GM19043 (cell line): ENCODE measurements at regions not wholly inside any gene's neighbourhood (a gene's known extent, or its start where the extent isn't known, plus 50 kb on each side); places are given as distances from the start of the nearest gene placed in this dataset.
"Not testable (repeated sequence)": the region's sequence is repeated elsewhere in the genome, so short reads cannot be mapped to it uniquely, and the experiment has no call there.

ENCODE experiments used
- ATAC-seq: cut with Tn5 transposase; IDR thresholded peaks from one replicate; pipeline ENCODE4 v1.9.1; 2021; ENCODE audit warnings: low read depth; ENCODE audit not compliant: unreplicated experiment

DNA sequence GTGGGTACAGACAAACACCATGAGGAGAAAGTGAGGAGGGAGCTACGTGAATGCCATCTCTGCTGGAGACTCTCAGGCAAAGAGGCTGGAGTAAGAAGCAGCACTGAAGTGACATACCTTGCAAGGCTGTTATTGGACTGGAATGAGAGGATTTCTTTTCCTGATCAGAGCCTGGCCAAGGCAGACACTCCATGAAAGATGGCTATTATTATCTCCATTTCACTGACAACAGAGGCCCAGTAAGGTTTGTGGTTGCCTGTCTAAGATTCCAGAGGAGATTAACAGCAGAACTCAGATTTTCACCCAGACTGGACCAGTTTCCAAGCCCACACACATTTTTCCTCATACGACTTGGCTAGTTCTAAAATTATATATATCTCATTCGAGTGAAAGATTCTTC is 162.0 kb upstream of the EOLA2 start:
- ATAC-seq = no peak

DNA sequence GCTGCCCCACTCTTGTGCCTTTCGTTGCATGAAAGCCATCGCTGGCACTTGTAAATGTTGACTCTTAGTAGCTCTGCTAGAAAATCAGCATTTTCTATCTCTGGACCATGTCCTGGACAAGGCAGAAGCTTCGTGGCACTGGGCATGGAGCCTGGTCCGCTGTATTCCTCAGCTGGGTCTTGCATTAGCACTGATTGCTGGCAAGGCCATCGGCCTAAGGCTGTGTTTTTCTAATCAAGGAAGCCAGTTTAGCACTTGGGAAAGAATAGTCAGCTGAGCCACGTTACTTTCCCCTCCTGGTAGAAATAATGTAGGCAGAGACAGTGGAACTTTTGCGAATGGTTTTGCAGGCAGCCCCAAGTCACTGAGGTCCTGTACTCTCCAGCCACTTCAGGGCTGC is 180.2 kb upstream of the EOLA2 start:
- no peak for ATAC-seq

DNA sequence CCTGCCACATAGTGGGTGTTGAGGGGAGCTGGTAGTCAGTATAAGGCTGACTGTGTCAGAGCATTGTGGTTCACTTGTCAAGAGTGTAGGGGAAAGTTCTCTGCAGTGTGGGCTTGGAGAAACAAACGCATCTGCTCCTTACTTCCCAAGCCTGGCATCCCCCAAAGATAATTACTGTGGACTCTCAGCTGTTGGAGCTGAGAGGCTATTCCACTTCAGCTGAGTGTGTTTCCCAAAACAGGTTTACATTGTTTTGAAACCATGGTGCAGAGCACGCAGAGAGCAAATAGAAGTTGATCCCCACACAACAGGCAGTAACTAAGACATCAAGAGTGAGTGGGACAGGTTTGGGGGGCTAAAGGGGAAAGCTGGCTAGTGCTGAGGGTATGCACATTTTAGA is 181.0 kb upstream of the EOLA2 start:
- ATAC-seq = no peak

DNA sequence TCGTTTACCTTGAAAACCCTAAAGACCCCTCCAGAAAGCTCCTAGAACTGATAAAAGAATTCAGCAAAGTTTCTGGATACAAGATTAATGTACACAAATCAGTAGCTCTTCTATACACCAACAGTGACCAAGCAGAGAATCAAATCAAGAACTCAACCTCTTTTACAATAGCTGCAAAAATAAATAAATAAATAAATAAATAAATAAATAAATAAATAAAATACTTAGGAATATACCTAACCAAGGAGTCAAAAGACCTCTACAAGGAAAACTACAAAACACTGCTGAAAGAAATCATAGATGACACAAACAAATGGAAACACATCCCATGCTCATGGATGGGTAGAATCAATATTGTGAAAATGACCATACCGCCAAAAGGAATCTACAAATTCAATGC is 186.8 kb upstream of the EOLA2 start:
- ATAC-seq = not testable (repeated sequence)

DNA sequence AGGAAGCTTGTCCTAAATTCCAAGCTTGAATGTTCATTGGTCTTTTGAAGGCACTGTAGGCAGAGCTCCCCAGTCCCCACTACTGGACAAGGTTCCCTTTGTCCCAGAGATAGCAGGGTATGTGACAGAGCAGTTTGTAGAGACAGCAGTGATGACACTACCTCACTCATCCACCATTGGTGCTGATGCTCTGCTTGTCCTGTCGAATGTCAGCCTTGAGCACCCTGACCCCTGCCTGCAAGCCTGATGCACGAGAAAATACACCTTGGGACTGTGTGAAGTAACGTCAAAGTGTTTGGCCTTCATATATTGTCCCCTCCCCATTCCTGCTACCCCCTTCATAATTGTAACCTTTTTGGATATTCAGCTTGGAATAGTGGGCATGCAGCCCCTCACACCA is 188.9 kb upstream of the EOLA2 start:
- no peak for ATAC-seq

GRCh38 chrX:150143721-150144440 is 205.6 kb upstream of the EOLA2 start:
- no peak for ATAC-seq

- ATAC-seq = no peak
Observed at GRCh38 chrX:150146271-150146896, 208.1 kb upstream of the EOLA2 start.

- no peak for ATAC-seq
Observed at GRCh38 chrX:150148749-150149672, 210.7 kb upstream of the EOLA2 start.

DNA sequence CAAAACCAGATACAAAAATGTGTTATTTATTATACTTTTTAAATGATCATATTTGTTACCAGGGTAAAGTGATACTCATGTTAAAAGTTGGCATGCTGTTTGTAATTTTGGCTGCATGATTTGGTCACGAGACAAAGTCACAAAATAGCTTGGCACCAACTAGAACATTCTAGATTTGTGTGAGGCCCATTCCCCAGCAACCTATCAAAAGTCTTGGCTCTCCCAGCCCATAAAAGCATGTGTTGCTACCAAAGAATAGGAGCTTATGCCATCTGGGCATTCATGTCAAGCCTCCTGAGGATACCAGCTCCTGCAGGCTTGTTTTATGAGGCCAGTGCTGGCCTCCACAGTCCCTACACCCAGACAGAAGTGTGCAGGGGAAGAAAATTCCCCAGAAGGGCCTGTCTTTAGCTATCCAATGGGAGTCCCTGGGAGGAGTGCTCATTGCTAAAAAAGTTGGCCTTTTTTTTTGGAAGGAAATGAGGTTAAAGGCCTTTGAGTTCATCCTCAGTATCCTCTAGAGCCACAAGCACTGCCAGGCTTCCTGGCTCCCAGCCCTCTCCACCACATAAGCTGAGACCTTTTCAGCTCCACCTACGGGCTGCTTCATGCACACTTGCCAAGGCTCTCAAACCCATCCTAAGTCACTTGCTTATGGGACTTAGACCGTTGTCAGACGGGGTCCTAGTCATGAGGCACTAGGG is 211.9 kb upstream of the EOLA2 start:
- no peak for ATAC-seq

- ATAC-seq = no peak
Observed at GRCh38 chrX:150150780-150151125, 212.4 kb upstream of the MAMLD1 start.

GRCh38 chrX:150152036-150152435 is 211.1 kb upstream of the MAMLD1 start:
- ATAC-seq = no peak

GRCh38 chrX:150152546-150152945 is 210.6 kb upstream of the MAMLD1 start:
- no peak for ATAC-seq

DNA sequence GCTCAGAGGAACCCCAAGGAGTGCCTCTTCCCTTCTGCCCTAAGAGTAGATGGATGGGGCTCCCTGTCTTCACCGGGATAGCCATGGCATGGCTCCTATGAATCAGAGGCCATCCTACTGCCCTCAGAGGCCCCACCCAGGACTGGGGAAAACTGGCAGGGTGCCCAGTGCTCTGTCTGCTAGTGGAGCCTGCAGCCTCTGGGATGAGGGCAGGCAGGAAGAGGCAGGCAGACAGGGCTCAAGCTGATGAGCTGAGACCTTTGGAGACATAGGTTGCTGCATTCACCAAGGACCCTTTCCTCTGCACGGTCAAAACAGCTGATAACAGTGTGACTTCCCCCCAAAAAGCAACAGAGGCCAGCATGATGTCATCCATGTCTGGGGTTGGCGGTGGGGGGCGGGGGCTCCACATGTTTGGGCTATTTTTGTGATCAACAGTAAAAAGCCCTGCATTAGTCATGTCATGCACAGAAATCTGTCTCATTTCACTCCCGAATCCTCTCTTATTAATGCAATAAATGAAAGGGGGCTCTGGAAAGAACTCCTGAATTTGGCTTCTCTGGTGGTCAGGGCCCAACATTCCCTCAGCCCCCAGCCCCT is 207.6 kb upstream of the MAMLD1 start:
- no peak for ATAC-seq

DNA sequence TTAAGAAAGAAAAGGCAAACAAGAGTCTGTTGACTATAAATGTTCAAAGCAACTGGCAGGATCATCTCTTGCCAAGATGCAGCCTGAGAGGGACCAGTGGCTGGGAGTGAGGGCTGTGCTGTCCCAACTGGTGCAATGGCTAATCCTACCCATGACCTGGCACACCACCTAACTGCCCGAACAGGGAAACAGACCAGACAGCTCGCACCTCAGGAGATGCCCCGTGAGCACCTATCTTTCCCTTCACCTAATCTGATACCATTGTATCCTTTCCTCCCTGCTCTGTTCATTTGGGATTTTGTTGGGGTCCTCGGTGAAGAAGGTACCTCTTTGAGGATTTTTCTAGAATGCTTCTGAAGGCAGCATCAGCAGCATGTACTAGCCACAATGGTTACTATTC is 206.5 kb upstream of the MAMLD1 start:
- ATAC-seq = no peak

GRCh38 chrX:150157291-150157690 is 205.8 kb upstream of the MAMLD1 start:
- no peak for ATAC-seq

DNA sequence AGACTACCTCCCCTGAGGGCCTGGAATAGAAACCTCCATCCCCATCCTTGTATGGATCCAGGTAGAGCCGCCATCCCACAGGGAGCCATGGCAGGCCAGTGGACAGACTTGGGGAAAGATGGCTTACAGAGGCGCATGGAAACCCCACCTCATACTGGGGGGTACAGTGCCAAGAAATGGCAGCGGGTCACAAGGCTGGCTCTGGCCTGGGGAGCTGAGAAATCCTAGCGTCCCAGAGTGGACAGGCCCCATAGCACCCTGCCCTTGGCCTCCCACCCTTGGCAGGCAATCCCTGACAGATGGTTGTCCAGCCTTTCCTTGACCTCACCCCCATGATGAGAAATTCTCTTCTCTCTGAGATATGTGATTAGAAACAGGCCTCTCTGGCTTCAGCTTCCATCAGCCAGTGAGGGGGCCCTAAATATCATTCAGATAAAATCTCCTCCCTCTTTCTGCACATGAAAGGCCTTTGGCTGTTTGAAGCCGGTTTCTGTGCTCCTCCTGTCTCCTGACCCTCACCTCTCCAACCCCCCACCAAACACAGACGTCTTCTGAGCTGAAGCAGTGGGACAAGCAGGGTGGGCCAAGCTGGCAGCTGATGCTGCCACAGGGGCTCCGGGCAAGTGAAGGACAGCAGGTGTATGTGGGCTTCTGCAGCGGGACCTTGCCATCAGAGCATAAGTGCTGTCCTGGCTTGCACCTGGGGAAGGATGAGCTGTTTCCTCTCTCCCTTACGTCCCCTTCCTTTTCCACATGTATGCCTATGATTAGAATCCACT is 204.4 kb upstream of the MAMLD1 start:
- ATAC-seq = no peak

GRCh38 chrX:150159537-150159936 is 203.6 kb upstream of the MAMLD1 start:
- ATAC-seq = no peak

- no peak for ATAC-seq
Observed at GRCh38 chrX:150160656-150161055, 202.5 kb upstream of the MAMLD1 start.

DNA sequence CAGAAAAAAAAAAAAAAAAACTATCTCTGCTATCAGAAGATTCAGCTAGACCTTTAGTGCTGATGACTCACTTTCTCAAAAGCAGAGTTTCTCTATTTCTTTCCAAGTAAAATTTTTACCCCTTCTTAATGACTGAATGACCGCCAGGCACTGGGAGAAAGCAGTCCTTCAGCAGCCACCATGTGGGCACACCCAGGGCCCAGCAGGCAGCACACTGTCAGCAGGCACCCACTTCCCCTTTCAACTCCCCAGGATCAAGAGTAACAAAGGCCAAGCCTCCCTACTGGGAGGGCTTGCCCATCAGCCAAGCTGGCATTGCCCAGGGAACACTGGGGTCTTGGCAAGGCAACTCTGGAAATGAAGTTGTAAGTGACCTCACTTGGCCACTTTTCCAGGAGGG is 201.9 kb upstream of the MAMLD1 start:
- ATAC-seq = no peak

DNA sequence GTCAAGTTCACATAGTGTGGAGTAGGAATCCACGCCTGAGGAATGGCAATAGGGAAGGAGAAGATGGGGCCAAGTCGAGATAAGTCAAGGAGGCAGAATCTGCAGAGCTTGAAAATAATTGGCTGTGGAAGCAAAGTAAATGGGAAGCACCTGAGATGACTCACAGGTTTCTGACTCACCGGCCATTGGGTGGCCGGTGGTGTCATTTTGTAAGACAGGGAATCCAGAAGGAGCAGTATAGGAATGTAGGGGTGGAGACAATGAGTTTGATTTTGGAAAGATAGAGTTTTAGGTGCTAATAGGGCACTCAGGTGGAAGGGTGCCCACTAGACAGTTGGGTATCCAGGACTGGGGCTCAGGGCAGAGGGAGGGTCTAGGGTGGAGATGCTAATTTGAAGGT is 201.0 kb upstream of the MAMLD1 start:
- ATAC-seq = no peak
